GM18502 (cell line): ENCODE measurements at regions not wholly inside any gene's neighbourhood (a gene's known extent, or its start where the extent isn't known, plus 50 kb on each side); places are given as distances from the start of the nearest gene placed in this dataset.
"Not testable (repeated sequence)": the region's sequence is repeated elsewhere in the genome, so short reads cannot be mapped to it uniquely, and the experiment has no call there.

Experiments
- ATAC-seq: cut with Tn5 transposase; IDR thresholded peaks from one replicate; pipeline ENCODE4 v1.9.1; 2021; ENCODE audit warnings: mild to moderate bottlenecking; ENCODE audit not compliant: unreplicated experiment, poor library complexity

- ATAC-seq, result no peak
Observed at GRCh38 chr15:35691891-35692867, 146.2 kb upstream of the DPH6 start.

DNA sequence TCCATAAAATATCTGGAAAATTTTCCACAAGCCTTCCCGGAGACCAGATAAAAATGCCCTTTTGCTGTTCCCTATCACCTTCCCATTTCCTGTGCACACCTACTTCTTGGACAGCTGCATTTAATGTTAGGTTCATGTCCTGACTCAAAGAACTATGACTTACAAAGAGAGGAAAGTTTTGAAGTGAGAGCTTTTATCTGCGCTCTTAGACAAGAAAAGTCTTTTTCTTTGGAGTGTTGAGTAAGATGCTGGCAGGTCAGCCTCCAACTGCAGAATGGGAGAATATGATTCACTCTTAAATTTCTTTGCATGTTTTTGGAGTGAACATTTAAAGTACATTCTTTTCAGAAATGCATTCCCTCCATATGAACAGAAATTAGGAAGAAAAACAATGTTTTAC lies 147.3 kb upstream of the DPH6 start:
- ATAC-seq, result no peak

DNA sequence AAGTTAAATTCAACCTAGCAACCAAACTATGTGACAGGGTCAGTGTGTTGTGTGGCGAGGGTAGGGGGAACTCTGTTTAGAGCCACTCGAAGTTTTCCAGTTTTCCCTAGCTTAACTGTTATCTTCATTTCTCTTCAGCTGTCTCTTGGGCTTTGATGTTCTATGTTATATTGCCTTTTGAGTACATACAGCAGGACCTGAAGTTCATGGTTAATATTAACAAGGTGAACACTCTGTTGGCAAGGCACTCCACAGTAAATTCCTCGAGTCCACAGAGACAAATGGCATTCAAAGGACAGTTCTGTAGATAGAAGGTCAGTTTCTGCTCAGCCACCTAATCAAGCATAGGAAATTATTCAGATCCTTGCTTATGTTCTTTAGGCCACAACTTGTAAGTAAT lies 147.9 kb upstream of the DPH6 start:
- no peak for ATAC-seq

DNA sequence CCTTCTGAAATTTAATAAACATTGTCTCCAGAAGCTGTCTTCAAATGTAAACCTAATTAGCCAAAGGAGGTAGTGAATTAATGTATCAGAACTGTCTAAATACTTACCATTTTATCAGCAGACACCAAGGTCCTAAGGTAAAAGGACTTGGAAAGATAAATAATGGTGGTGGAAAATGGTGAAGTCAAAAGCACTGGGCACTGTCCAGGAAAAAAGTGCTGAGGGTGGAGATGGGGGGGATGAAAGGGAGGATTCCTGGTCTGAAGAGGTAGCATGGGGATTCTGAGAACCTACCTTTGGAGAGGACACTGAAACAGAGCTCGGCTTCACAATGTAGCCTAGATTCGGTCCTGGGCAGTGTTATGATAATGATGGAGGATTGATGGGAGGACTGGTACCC lies 149.0 kb upstream of the DPH6 start:
- no peak for ATAC-seq

DNA sequence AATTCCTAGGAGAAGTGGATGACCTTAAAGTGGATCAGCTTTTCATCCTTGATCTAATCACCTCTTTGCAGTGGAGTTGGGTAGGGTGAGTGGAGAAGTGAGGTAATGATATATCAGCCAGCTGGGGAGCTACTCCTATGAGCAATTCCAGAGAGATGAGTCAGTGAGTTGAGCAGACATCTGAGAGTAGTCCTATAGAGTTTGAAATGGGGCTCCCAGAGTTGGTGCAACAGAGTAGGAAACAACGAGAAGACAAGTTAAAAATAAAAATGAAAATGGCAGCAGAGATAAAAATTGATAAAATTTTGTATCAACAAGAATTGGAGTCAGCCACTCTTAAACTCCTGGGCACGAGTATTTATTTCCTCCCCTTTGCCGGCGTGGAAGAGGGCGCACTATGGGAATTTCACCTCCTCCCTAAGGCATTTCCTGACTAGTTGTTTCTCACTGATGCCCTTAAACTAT lies 150.8 kb upstream of the DPH6 start:
- no peak for ATAC-seq

GRCh38 chr15:35697549-35698299 lies 151.8 kb upstream of the DPH6 start:
- no peak for ATAC-seq

GRCh38 chr15:35698331-35698730 lies 152.4 kb upstream of the DPH6 start:
- ATAC-seq, result no peak

GRCh38 chr15:35698966-35699575 lies 153.1 kb upstream of the DPH6 start:
- no peak for ATAC-seq

GRCh38 chr15:35700091-35700593 lies 154.2 kb upstream of the DPH6 start:
- ATAC-seq, result not testable (repeated sequence)

DNA sequence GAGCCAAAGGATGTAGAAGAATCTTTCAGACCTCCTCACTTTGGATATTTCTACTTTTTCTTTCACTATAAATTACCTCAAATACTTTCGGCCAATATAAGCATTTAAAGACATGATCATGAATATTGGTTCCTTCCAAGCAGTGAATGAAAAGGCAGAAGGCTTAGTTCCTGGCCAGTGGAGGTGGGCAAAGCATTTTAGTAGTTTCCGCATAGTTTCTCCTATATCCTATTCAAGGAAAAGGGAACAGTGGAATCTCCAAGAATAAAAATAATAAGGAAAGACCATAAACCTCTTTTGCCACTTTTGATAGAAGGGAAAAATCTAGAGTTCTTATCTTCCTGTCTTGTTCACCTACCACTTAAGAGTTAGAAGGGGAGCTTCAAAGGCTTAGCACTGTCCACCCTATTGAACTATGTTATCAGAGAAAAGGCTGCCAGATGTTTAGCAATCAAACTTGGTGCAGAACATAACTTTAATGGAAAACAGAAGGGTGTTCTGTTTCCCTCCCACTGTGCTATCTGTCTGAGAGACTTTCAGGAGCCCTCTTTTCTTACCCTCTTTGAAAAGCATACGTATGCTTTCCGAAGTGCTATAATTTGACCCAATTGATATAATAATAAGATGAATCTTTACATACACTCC lies 155.6 kb upstream of the DPH6 start:
- no peak for ATAC-seq

GRCh38 chr15:35702946-35703495 lies 157.1 kb upstream of the DPH6 start:
- ATAC-seq, result no peak

DNA sequence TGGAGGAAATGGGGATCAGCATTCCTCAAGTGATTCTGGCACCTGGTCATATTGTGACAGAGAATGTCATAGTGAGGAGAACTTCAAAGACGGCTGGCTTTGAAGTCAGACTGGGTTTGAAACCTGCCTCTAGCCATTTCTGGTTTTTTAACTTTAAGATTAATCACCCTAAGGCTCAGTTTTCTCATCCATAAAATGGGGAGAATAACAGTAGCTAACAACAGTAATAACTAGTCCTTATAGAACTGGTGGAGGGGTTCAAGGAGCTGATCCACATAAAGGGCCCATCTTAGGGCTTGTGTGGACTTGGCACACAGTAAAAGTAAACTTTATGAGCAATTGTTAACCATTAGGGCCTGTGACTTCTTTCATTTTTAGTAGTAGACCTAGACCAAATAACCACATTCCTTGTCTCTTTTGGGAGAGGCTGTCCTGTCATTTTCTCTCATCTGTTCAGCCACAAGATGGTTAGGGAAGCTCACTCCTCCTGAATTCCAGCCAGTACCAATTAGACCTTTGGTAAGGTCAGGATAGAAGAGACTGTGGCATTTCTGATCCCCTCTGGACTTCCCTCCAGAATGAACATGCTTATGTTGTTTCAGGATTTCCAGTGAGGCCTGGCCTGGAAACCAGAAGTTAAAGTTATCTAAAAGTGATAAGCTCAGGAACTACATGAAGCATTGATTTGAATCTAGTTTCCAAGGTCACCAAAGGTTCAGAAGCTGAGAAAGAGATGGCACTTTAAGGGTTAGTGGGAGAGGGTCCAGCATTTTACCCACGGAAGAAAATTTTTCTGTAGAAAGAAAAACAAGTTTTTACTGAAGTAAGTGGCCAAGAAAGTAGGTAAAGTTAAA lies 159.3 kb upstream of the DPH6 start:
- no peak for ATAC-seq

- no peak for ATAC-seq
Observed at GRCh38 chr15:35705884-35706585, 160.1 kb upstream of the DPH6 start.

DNA sequence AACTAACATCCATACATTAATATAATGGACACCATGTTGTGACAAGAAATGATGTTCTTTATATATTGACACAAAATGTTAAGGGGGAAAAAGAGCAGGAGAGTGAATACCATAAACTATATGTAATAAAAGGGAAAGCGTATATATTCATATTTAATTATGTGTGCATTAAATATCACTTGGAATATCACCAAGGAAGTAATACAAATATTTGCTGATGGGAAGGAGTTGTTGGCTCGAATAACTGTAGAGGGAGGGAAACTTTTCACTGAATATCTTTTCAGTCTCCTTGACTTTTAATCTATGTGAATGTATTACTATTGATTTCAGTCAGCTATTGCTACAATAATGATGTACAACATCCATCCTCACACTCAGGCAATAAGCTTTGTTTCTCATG lies 167.0 kb upstream of the DPH6 start:
- no peak for ATAC-seq

DNA sequence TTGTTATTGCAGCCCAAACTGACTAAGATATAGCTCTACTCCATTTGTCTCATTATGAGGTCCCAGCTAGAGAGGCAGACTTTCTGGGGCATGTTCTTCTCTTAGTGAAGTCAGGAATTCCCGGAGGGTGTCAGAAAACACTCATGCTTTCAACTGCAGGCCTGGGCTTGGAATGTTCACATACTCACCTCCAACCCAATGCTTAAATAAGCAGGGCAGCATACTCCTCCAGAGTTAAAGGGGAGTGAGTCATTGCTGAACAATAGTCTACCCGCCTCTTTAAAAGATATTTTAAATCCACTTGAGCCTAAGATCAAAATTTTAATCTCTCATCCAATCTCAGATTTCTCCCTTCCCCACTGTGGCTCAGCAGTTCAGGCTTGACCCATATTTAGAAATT lies 167.8 kb upstream of the DPH6 start:
- ATAC-seq, result no peak

DNA sequence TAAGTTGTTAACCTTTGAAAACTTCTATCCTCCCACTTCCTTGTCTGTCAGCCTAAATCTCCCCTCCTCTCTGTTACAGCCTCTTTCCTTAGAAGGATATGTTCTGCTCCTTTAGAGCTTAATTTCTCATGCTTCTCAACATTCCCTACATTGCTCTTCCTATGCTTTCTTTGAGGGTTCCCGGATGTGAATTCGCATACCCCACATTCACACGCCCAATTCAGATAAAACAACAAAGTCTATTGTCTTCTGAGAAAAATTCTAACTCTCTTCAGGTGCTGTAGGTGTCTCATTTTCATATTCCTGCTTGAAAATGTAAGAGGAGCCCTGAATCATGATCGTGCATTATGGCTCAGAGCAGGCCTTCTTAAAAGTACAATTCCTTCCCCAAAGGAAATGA lies 171.8 kb upstream of the DPH6 start:
- no peak for ATAC-seq

DNA sequence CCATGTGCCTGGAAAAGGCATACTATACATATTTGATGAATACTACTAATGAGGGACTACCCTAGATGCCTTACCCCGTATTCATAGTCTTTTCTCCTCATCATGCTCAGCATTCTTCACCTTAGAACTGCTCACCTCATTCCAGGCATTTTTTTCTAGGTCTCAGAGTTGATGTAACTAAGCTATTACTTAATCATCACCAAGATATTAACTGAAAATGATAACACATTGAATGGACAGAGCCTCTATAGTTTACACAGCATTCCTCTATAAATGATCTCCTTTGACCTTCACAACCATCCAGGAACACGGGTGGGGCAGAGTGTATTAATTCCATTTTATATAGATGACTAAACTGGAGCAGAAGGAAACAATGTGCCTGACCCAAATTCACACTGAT lies 174.1 kb upstream of the DPH6 start:
- ATAC-seq, result no peak

DNA sequence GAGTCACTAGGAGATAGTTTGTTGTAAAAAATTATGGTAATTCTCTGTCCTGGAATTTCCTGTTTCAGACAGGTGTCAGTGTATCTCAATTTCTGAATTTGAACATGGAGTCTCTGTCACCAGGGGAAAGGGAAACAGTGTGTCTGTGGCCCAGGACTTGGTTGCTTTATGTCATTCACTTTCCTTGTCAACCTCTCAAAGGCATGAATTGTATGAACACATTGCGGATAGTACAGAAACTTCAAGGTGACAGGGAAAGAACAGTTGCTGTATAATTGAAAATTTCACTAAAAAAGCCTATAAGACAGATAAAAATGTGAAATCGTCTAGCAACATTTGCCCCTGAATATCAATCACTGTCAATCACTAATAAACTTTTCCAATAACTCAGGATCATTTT lies 175.0 kb upstream of the DPH6 start:
- no peak for ATAC-seq
